SK-N-SH treated with all-trans-retinoic acid at 6 μM for 48 hours (cell line): ENCODE measurements at regions not wholly inside any gene's neighbourhood (a gene's known extent, or its start where the extent isn't known, plus 50 kb on each side); places are given as distances from the start of the nearest gene placed in this dataset.

Source experiments
- TOX ChIP-seq: fragments of 250-450 bp; sonication (Bioruptor Pico); IDR thresholded peaks from 2 replicates; pipeline ENCODE4 v1.8.0; 2021; ENCODE audit warnings: mild to moderate bottlenecking, moderate library complexity, borderline replicate concordance
- ZFP30 ChIP-seq: fragments of 450-650 bp; formaldehyde crosslinking; IDR thresholded peaks from 2 replicates; pipeline ENCODE4 v1.5.0; 2022; ENCODE audit warnings: mild to moderate bottlenecking, moderate library complexity
- TF ChIP-seq, protein P1 (sequence below): fragments of 250-450 bp; sonication (Bioruptor Pico); IDR thresholded peaks from 2 replicates; pipeline ENCODE4 v1.8.0; 2020; ENCODE audit warnings: mild to moderate bottlenecking, moderate library complexity, borderline replicate concordance

DNA sequence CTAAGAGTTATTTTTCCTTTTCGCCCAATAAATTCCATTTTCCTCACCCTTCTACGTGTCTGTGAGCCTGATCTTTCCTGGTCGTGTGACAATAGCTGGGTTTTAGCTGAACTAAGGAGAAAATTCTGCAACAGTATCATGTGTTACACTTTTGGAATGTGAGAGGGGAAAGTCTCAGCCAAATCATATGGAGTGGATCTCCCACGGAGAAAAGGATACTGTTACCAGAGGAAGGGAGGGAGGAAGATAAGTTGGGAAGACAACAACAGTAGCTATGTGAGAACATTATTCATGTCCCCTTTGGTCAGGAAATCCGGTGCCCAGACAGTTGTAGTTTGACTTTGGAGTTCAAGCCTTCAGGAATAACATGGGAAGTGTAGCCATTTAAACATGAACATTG, 584.0 kb upstream of the RAG2 start:
- no peak for TF ChIP-seq ZFP30 (CRISPR knock-in tag)
- TF ChIP-seq, protein P1, sequence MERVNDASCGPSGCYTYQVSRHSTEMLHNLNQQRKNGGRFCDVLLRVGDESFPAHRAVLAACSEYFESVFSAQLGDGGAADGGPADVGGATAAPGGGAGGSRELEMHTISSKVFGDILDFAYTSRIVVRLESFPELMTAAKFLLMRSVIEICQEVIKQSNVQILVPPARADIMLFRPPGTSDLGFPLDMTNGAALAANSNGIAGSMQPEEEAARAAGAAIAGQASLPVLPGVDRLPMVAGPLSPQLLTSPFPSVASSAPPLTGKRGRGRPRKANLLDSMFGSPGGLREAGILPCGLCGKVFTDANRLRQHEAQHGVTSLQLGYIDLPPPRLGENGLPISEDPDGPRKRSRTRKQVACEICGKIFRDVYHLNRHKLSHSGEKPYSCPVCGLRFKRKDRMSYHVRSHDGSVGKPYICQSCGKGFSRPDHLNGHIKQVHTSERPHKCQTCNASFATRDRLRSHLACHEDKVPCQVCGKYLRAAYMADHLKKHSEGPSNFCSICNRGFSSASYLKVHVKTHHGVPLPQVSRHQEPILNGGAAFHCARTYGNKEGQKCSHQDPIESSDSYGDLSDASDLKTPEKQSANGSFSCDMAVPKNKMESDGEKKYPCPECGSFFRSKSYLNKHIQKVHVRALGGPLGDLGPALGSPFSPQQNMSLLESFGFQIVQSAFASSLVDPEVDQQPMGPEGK, result no peak
- no peak for TF ChIP-seq TOX (CRISPR knock-in tag)
